Calu3 (cell line): ENCODE measurements at regions not wholly inside any gene's neighbourhood (a gene's known extent, or its start where the extent isn't known, plus 50 kb on each side); places are given as distances from the start of the nearest gene placed in this dataset.
"Not testable (repeated sequence)": the region's sequence is repeated elsewhere in the genome, so short reads cannot be mapped to it uniquely, and the experiment has no call there.

Source experiments
- BruUV-seq: library from RNA; stranded (reverse); fragments of 400-500 nt; replicated peaks from 2 replicates; lab custom pipeline; 2021; lab: Mats Ljungman, UMichigan
- CTCF ChIA-PET: fragments of 300-600 bp; sonication (Branson Sonifier 250); formaldehyde crosslinking; loops from one replicate; lab custom pipeline; 2022; ENCODE audit warnings: antibody characterized with exemption; lab: Charles Lee
- DNase-seq: peaks from one replicate; pipeline ENCODE4 v3.0.0; 2022
- H3K27ac Mint-ChIP-seq: one replicate; pipeline ENCODE4 v1.8.0; 2022; ENCODE audit warnings: mixed read lengths; ENCODE audit not compliant: unreplicated experiment
- H3K27me3 Mint-ChIP-seq: one replicate; pipeline ENCODE4 v1.8.0; 2022; ENCODE audit warnings: mixed read lengths; ENCODE audit not compliant: unreplicated experiment
- H3K36me3 Mint-ChIP-seq: one replicate; pipeline ENCODE4 v1.8.0; 2022; ENCODE audit warnings: mild to moderate bottlenecking, moderate library complexity, mixed read lengths; ENCODE audit not compliant: insufficient read depth, unreplicated experiment
- H3K4me1 Mint-ChIP-seq: one replicate; pipeline ENCODE4 v1.8.0; 2022; ENCODE audit warnings: mild to moderate bottlenecking, low read depth, mixed read lengths; ENCODE audit not compliant: unreplicated experiment
- H3K4me3 Mint-ChIP-seq: one replicate; pipeline ENCODE4 v1.8.0; 2022; ENCODE audit warnings: mild to moderate bottlenecking, low read depth, moderate library complexity, mixed read lengths; ENCODE audit not compliant: unreplicated experiment
- H3K9me3 Mint-ChIP-seq: one replicate; pipeline ENCODE4 v1.8.0; 2022; ENCODE audit warnings: low read depth, mixed read lengths; ENCODE audit not compliant: unreplicated experiment
- intact Hi-C: fragments of 100-400 bp; cut with micrococcal nuclease; formaldehyde crosslinking; loops from one replicate; pipeline ENCODE4 v1.10.0; 2022; ENCODE audit not compliant: unreplicated experiment
- TF ChIP-seq, protein P1 (sequence below): fragments of 200-600 bp; IDR thresholded peaks from one replicate; pipeline ENCODE4 v1.8.0; 2022; ENCODE audit warnings: antibody characterized with exemption; ENCODE audit not compliant: unreplicated experiment

DNA sequence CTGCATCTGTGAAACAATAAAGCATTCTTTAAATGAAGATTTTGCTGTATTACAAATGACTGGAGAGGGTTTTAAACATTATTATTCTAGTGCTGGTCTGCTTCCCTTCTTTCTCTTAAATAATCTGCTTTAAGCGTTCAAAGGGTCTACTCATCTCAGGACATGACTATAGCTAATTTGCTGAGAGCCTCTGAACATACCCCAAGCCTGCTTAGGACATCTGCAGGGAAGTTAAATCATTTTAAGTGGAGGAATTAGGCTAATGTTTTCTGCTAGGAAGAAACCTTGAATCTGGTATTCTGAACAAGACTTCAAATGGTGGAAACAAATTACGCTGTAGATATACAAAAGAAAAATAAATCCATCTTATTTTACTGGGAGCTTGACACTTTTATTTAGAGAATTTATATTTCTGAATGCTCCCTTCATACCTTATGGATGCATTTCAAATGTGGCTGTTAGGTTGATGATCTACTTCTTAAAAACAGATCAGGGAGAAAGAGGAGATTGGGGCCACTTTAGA is 124.4 kb upstream of the ITGB1 start:
- peaks cover 1% of the 10 kb centered on the region for H3K4me1 Mint-ChIP-seq
- H3K36me3 Mint-ChIP-seq: peaks cover 8% of the 10 kb centered on the region
- H3K27me3 Mint-ChIP-seq: no peaks in the 10 kb centered on the region
- peaks cover 3% of the 10 kb centered on the region for H3K9me3 Mint-ChIP-seq
- DNase-seq: no peak
- intact Hi-C loops: no loop called here
- CTCF ChIA-PET: no interaction called here
- BruUV-seq: no TSS peak
- H3K27ac Mint-ChIP-seq: no peak overlapping the region
- no peak overlapping the region for H3K4me3 Mint-ChIP-seq
- TF ChIP-seq, protein P1, sequence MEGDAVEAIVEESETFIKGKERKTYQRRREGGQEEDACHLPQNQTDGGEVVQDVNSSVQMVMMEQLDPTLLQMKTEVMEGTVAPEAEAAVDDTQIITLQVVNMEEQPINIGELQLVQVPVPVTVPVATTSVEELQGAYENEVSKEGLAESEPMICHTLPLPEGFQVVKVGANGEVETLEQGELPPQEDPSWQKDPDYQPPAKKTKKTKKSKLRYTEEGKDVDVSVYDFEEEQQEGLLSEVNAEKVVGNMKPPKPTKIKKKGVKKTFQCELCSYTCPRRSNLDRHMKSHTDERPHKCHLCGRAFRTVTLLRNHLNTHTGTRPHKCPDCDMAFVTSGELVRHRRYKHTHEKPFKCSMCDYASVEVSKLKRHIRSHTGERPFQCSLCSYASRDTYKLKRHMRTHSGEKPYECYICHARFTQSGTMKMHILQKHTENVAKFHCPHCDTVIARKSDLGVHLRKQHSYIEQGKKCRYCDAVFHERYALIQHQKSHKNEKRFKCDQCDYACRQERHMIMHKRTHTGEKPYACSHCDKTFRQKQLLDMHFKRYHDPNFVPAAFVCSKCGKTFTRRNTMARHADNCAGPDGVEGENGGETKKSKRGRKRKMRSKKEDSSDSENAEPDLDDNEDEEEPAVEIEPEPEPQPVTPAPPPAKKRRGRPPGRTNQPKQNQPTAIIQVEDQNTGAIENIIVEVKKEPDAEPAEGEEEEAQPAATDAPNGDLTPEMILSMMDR: no peak

GRCh38 chr10:33080467-33080866 is 122.4 kb upstream of the ITGB1 start:
- DNase-seq, H3K4me1 Mint-ChIP-seq, H3K9me3 Mint-ChIP-seq, H3K4me3 Mint-ChIP-seq, H3K27me3 Mint-ChIP-seq, H3K27ac Mint-ChIP-seq, H3K36me3 Mint-ChIP-seq, intact Hi-C loops, BruUV-seq: not testable (repeated sequence)
- CTCF ChIA-PET: interaction anchor here (0.6 to 1.2 kb wide), 2 partner anchors 18 to 275 kb away, joined by 3 to 6 read pairs; no protein-coding TSS in a partner anchor

DNA sequence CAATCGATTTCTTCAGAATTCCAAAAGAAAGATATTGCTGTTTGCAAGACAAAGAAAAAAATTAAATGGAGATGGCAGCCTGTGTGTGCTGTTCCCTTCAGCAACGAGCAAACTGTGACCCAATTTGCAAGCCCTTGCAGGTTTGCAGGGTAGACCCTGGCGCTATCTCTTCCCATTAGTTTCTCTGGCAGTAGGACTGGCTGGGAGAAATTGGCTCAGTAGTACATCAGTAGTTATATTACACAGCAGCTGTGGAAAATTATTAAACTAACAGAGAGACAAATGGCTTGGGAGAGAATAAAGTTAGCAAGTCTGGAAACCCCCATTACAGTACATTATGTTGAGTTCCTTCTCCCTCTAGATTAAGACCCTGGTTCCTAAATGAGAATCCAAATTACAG is 116.4 kb upstream of the ITGB1 start:
- peaks cover 5% of the 10 kb centered on the region for H3K9me3 Mint-ChIP-seq
- H3K4me3 Mint-ChIP-seq: no peak overlapping the region
- intact Hi-C loops: no loop called here
- H3K4me1 Mint-ChIP-seq: peaks cover 13% of the 10 kb centered on the region
- no TSS peak for BruUV-seq
- CTCF ChIA-PET: no interaction called here
- H3K27me3 Mint-ChIP-seq: no peaks in the 10 kb centered on the region
- TF ChIP-seq, protein P1: no peak
- no peak for DNase-seq
- no peaks in the 10 kb centered on the region for H3K36me3 Mint-ChIP-seq
- H3K27ac Mint-ChIP-seq: no peak overlapping the region

DNA sequence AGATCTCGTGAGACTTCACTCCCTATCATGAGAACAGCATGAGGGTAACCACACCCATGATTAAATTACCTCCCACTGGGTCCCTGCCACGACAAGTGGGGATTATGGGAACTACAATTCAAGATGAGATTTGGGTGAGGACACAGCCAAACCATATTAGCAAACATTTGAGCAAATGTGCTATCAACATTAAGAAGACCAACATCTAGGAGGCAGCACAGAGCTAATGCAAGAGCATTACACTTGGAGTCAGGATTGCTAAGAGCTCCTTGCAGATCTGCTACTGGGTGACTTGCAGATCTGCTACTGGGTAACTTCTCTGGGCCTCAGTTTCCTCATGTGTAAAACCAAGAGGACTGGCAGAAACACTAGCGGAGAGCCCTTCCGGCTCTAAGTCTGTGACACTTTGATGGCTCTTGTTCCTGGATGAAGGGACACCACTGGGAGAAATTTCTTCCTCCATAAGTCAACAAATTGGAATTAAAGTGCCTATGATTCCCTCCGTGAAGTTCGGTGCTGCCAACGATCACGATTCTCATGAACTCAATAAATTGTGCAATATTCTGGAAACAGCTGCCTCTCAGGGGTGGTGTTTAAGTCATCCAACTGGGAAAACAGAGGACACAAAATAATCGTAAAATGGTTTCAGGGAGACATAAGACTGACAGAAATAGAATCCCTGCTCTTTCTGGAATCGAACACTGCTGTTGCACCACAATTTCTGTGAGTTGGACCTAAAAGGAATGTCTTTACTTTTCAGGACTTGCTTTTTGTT is 115.8 kb upstream of the ITGB1 start:
- H3K27ac Mint-ChIP-seq: no peak overlapping the region
- CTCF ChIA-PET: no interaction called here

More for the DNA sequence above, 115.8 kb upstream of the ITGB1 start:
- no peak for DNase-seq
- no TSS peak for BruUV-seq
- H3K4me3 Mint-ChIP-seq: no peak overlapping the region
- no peaks in the 10 kb centered on the region for H3K27me3 Mint-ChIP-seq
- H3K36me3 Mint-ChIP-seq: no peaks in the 10 kb centered on the region
- TF ChIP-seq, protein P1: no peak
- peaks cover 13% of the 10 kb centered on the region for H3K4me1 Mint-ChIP-seq
- peaks cover 9% of the 10 kb centered on the region for H3K9me3 Mint-ChIP-seq
- intact Hi-C loops: no loop called here
